Common myeloid progenitor, CD34-positive (primary cell): ENCODE measurements at regions not wholly inside any gene's neighbourhood (a gene's known extent, or its start where the extent isn't known, plus 50 kb on each side); places are given as distances from the start of the nearest gene placed in this dataset.

ENCODE experiments used
- CTCF ChIA-PET: fragments of 350-600 bp; sonication (Branson Sonifier 250); formaldehyde crosslinking; loops from one replicate; lab custom pipeline; 2021; ENCODE audit warnings: antibody characterized with exemption; lab: Charles Lee
- POLR2A ChIA-PET: fragments of 350-600 bp; sonication (Branson Sonifier 250); formaldehyde crosslinking; loops from one replicate; lab custom pipeline; 2021; ENCODE audit warnings: antibody characterized with exemption; lab: Charles Lee
- DNase-seq, 3 donors: peaks; one replicate each; pipeline versions ENCODE4 v3.0.0 to v3.0.0-alpha.2; 2013
- H3K27ac ChIP-seq, 2 experiments: 1 replicate in 1 of 2; 2 replicates in 1 of 2; pipeline ENCODE4 v1.7.0; 2013; ENCODE audit warnings: inconsistent platforms in 2 of 2, low read length in 2 of 2, mild to moderate bottlenecking in 2 of 2, low read depth in 1 of 2, moderate library complexity in 1 of 2; ENCODE audit not compliant: severe bottlenecking in 2 of 2, insufficient read depth in 1 of 2, poor library complexity in 1 of 2
- H3K27me3 ChIP-seq, 5 experiments: replicated peaks in 2 of 5; 1 replicate in 3 of 5; 2 replicates in 2 of 5; pipeline versions ENCODE4 v1.6.1 to v1.7.0; 2013; ENCODE audit warnings: low read length in 4 of 5, mild to moderate bottlenecking in 2 of 5, moderate library complexity in 2 of 5, inconsistent platforms in 1 of 5; ENCODE audit not compliant: insufficient read depth in 5 of 5, control insufficient read depth in 4 of 5
- H3K36me3 ChIP-seq, 4 experiments: 1 replicate in 2 of 4; 2 replicates in 2 of 4; pipeline versions ENCODE4 v1.6.1 to v1.7.0; 2013; ENCODE audit warnings: low read length in 3 of 4, control low read depth in 1 of 4, mild to moderate bottlenecking in 1 of 4; ENCODE audit not compliant: control insufficient read depth in 4 of 4, insufficient read depth in 4 of 4
- H3K4me1 ChIP-seq, 4 experiments: 1 replicate in 3 of 4; 2 replicates in 1 of 4; pipeline versions ENCODE4 v1.6.1 to v1.7.1; 2013; ENCODE audit warnings: low read length in 3 of 4, mild to moderate bottlenecking in 3 of 4, control low read depth in 1 of 4, inconsistent platforms in 1 of 4, moderate library complexity in 1 of 4; ENCODE audit not compliant: control insufficient read depth in 4 of 4, insufficient read depth in 4 of 4; ENCODE audit errors: control extremely low read depth in 1 of 4
- H3K4me3 ChIP-seq, 7 experiments: 1 replicate in 4 of 7; 2 replicates in 3 of 7; pipeline versions ENCODE4 v1.5.1 to v1.7.0; 2013; ENCODE audit warnings: mild to moderate bottlenecking in 7 of 7, low read length in 6 of 7, moderate library complexity in 6 of 7, inconsistent platforms in 2 of 7, low read depth in 2 of 7, control low read depth in 1 of 7; ENCODE audit not compliant: insufficient read depth in 4 of 7, control insufficient read depth in 1 of 7; ENCODE audit errors: extremely low read depth in 1 of 7
- H3K9me3 ChIP-seq, 5 experiments: 1 replicate in 4 of 5; 2 replicates in 1 of 5; pipeline versions ENCODE4 v1.6.1 to v1.7.1; 2013; ENCODE audit warnings: low read length in 4 of 5, mild to moderate bottlenecking in 2 of 5, inconsistent platforms in 1 of 5, low read depth in 1 of 5, moderate library complexity in 1 of 5; ENCODE audit not compliant: control insufficient read depth in 4 of 5, insufficient read depth in 2 of 5; ENCODE audit errors: control extremely low read depth in 1 of 5
- WGBS: methylation state at CpG from one replicate; pipeline ENCODE4 v1.1.5; 2013; ENCODE audit not compliant: insufficient coverage; 5-methylcytosine and 5-hydroxymethylcytosine counted together

GRCh38 chr9:7668541-7668940, 131.0 kb downstream of the DMAC1 start:
- Histone ChIP-seq H3K27ac (no peak overlapping the region), H3K27me3 (no peaks in the 10 kb centered on the region), H3K9me3 (no peaks in the 10 kb centered on the region), H3K36me3 (no peaks in the 10 kb centered on the region), H3K4me1 (no peaks in the 10 kb centered on the region), H3K4me3 (no peak overlapping the region)
- CTCF ChIA-PET, result no interaction called here
- DNase-seq, result no peak
- WGBS, result no CpG with 5 or more reads among the region's 1 CpG
- POLR2A ChIA-PET, result no interaction called here

- Histone ChIP-seq H3K27me3 (no peaks in the 10 kb centered on the region), H3K36me3 (no peaks in the 10 kb centered on the region), H3K4me3 (no peak overlapping the region), H3K9me3 (no peaks in the 10 kb centered on the region), H3K27ac (no peak overlapping the region), H3K4me1 (no peaks in the 10 kb centered on the region)
- CTCF ChIA-PET, result no interaction called here
- POLR2A ChIA-PET, result no interaction called here
- WGBS, result 100% methylated on average over 3 of the region's 3 CpGs
- no peak for DNase-seq
Observed at GRCh38 chr9:7665874-7666273, 133.7 kb downstream of the DMAC1 start.

- Histone ChIP-seq H3K4me3 (no peak overlapping the region), H3K27me3 (no peaks in the 10 kb centered on the region), H3K36me3 (no peaks in the 10 kb centered on the region), H3K4me1 (no peaks in the 10 kb centered on the region), H3K9me3 (no peaks in the 10 kb centered on the region), H3K27ac (no peak overlapping the region)
- ChIA-PET CTCF (no interaction called here), POLR2A (no interaction called here)
- WGBS, result 92% methylated on average over 2 of the region's 4 CpGs
- no peak for DNase-seq
Observed at GRCh38 chr9:7659766-7660165, 139.8 kb downstream of the DMAC1 start.

- Histone ChIP-seq H3K27ac (no peak overlapping the region), H3K4me3 (no peak overlapping the region)
Observed at GRCh38 chr9:7656636-7657035, 142.9 kb downstream of the DMAC1 start.

GRCh38 chr9:7653262-7653661, 146.3 kb downstream of the DMAC1 start:
- ChIA-PET CTCF (no interaction called here), POLR2A (interaction anchor here (0.6 kb wide), 1 partner anchor 722 kb away, joined by 3 read pairs; no protein-coding TSS in a partner anchor)
- no peaks in the 10 kb centered on the region for H3K36me3 ChIP-seq
- DNase-seq, result peak in 2 of 3 donors; percentile 1 to 2
- H3K27me3 ChIP-seq, result no peaks in the 10 kb centered on the region
- H3K4me1 ChIP-seq, result peaks cover 0 to 8% (median 3%) of the 10 kb centered on the region in 4 experiments
- no peak overlapping the region for H3K4me3 ChIP-seq
- H3K9me3 ChIP-seq, result no peaks in the 10 kb centered on the region
- H3K27ac ChIP-seq, result no peak overlapping the region
- 8% methylated on average over 5 of the region's 7 CpGs for WGBS

More at GRCh38 chr9:7656636-7657035, 142.9 kb downstream of the DMAC1 start:
- Histone ChIP-seq H3K9me3 (no peaks in the 10 kb centered on the region), H3K27me3 (no peaks in the 10 kb centered on the region), H3K36me3 (no peaks in the 10 kb centered on the region), H3K4me1 (peaks cover 0 to 8% (median 3%) of the 10 kb centered on the region in 4 experiments)
- 90% methylated on average over 2 of the region's 5 CpGs for WGBS
- ChIA-PET POLR2A (no interaction called here), CTCF (interaction anchor here (0.6 to 0.7 kb wide), 2 partner anchors 58 to 94 kb away, joined by 3 read pairs; no protein-coding TSS in a partner anchor)
- no peak for DNase-seq

- CTCF ChIA-PET, result no interaction called here
- Histone ChIP-seq H3K27me3 (no peaks in the 10 kb centered on the region), H3K4me3 (no peak overlapping the region), H3K9me3 (peaks cover 0 to 7% (median 1%) of the 10 kb centered on the region in 5 experiments), H3K27ac (no peak overlapping the region), H3K4me1 (no peaks in the 10 kb centered on the region), H3K36me3 (no peaks in the 10 kb centered on the region)
- POLR2A ChIA-PET, result no interaction called here
- DNase-seq, result no peak
Observed at GRCh38 chr9:7640231-7640630, 159.3 kb downstream of the DMAC1 start.

GRCh38 chr9:7639471-7639870, 160.1 kb downstream of the DMAC1 start:
- no peak for DNase-seq
- POLR2A ChIA-PET, result no interaction called here
- CTCF ChIA-PET, result interaction anchor here (1.0 kb wide), 1 partner anchor 13 kb away, joined by 3 read pairs; no protein-coding TSS in a partner anchor
- H3K4me3 ChIP-seq, result no peak overlapping the region
- H3K4me1 ChIP-seq, result no peaks in the 10 kb centered on the region
- WGBS, result 100% methylated on average over 1 of the region's 1 CpG
- no peak overlapping the region for H3K27ac ChIP-seq
- peaks cover 0 to 2% (median 0%) of the 10 kb centered on the region in 5 experiments for H3K9me3 ChIP-seq
- no peaks in the 10 kb centered on the region for H3K27me3 ChIP-seq
- H3K36me3 ChIP-seq, result no peaks in the 10 kb centered on the region
